ENCODE measurements at regions not wholly inside any gene's neighbourhood (a gene's known extent, or its start where the extent isn't known, plus 50 kb on each side); places are given as distances from the start of the nearest gene placed in this dataset.

DNA sequence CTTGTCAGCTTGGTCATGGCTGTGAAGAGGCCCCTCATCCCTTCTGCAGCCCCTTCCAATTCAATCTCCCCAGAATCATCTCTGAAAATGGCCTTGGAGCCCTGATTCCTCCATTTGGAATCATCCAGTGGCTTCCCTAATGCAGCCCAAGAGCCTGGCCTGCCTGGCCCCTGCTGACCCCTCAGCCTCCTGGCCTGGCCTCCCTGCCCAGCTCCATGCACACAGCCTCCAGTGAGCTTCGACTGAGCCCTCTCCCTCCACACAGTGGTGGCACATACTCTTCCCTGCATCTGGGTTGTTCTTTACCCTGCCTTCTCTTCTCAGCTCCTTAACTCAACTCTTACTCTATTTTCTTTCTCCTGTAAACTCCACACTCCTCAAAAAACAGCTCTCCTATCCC, 120.9 kb downstream of the ANKRD60 start:
- Histone ChIP-seq H3K27me3 (ENCODE audit: insufficient read depth, low read length) (no peaks in the 10 kb centered on the region), H3K9ac (ENCODE audit: low read depth, low read length) (no peak overlapping the region), H3K4me3 (ENCODE audit: low read length) (no peak overlapping the region), H3K4me1 (ENCODE audit: insufficient read depth, low read length) (no peaks in the 10 kb centered on the region), H3K9me3 (ENCODE audit: insufficient read depth, low read depth, low read length) (no peaks in the 10 kb centered on the region), H3K27ac (ENCODE audit: low read length) (no peak overlapping the region), H3K36me3 (ENCODE audit: insufficient read depth, low read depth, low read length) (no peaks in the 10 kb centered on the region)

DNA sequence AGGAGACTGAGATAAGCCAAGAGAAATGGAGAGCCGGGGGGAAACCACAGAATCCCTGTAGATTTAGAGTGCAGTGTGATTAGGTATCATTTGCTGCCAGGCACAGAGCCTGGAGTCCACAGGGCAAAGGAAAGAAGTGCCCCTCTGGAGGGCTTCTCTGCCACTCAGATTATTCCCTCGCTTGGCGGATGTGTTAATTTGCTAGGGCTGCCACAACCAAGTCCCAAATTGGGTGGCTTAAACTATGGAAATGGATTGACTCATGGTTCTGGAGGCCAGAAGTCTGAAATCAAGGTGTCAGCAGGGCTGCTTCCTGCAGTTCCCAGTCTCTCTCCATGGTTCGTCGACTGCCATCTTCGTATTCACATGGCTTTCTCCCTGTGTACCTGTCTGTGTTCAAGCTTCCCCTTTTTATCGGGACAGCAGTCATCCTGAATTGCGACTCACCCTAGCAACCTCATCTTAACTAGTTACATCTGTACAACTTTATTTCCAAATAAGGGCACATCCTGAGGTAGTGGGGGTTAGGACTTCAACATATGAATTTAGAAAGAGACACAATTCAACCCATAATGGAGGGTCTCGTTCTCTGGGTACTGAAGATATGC, 122.2 kb downstream of the ANKRD60 start:
- Histone ChIP-seq H3K4me3 (ENCODE audit: low read length) (no peak overlapping the region), H3K27me3 (ENCODE audit: insufficient read depth, low read length) (no peaks in the 10 kb centered on the region), H3K4me1 (ENCODE audit: insufficient read depth, low read length) (no peaks in the 10 kb centered on the region), H3K36me3 (ENCODE audit: insufficient read depth, low read depth, low read length) (no peaks in the 10 kb centered on the region), H3K9me3 (ENCODE audit: insufficient read depth, low read depth, low read length) (no peaks in the 10 kb centered on the region), H3K27ac (ENCODE audit: low read length) (no peak overlapping the region), H3K9ac (ENCODE audit: low read depth, low read length) (no peak overlapping the region)

DNA sequence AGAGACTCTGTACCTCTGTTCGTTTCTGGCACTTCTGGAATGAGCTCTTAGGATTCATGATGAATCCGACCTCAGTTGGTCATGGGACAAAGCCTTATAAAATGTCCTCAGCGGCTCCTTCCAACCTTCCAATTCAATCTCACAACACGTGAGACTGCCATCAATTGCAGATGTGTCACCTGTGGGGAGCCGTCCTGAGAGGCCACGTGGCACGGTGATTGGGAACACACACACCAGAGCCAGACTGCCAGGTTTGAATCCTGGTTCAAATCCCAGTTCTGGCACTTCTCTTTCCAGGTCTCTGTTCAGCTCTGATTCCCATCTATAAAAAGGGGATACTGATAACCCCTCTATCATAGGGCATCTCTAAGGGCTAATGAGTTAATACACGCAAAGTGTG, 124.5 kb downstream of the ANKRD60 start:
- H3K9me3 ChIP-seq (ENCODE audit: insufficient read depth, low read depth, low read length): no peaks in the 10 kb centered on the region
- H3K4me3 ChIP-seq (ENCODE audit: low read length): no peak overlapping the region
- no peak overlapping the region for H3K27ac ChIP-seq (ENCODE audit: low read length)
- no peak overlapping the region for H3K9ac ChIP-seq (ENCODE audit: low read depth, low read length)
- no peaks in the 10 kb centered on the region for H3K36me3 ChIP-seq (ENCODE audit: insufficient read depth, low read depth, low read length)
- H3K4me1 ChIP-seq (ENCODE audit: insufficient read depth, low read length): no peaks in the 10 kb centered on the region
- no peaks in the 10 kb centered on the region for H3K27me3 ChIP-seq (ENCODE audit: insufficient read depth, low read length)

DNA sequence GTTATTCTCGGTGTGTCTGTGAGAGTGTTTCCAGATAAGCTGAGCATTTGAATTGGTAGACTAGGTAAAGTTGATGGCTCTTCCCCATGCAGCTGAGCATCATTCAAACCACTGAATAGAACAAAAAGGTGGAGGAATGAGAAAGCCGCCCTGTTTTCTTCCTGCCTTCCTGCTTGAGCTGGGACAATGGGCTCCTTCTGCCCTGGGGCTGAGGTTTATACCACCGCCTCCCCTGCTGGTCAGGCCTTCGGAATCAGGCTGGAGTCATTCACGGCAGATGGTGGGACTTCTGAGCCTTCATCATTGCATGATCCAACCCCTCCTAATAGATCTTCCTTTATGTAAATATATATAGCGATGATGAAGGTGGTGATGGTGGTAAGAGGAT, 124.9 kb downstream of the ANKRD60 start:
- no peak overlapping the region for H3K27ac ChIP-seq (ENCODE audit: low read length)
- no peaks in the 10 kb centered on the region for H3K36me3 ChIP-seq (ENCODE audit: insufficient read depth, low read depth, low read length)
- H3K27me3 ChIP-seq (ENCODE audit: insufficient read depth, low read length): no peaks in the 10 kb centered on the region
- no peak overlapping the region for H3K9ac ChIP-seq (ENCODE audit: low read depth, low read length)
- no peaks in the 10 kb centered on the region for H3K9me3 ChIP-seq (ENCODE audit: insufficient read depth, low read depth, low read length)
- no peak overlapping the region for H3K4me3 ChIP-seq (ENCODE audit: low read length)
- no peaks in the 10 kb centered on the region for H3K4me1 ChIP-seq (ENCODE audit: insufficient read depth, low read length)

DNA sequence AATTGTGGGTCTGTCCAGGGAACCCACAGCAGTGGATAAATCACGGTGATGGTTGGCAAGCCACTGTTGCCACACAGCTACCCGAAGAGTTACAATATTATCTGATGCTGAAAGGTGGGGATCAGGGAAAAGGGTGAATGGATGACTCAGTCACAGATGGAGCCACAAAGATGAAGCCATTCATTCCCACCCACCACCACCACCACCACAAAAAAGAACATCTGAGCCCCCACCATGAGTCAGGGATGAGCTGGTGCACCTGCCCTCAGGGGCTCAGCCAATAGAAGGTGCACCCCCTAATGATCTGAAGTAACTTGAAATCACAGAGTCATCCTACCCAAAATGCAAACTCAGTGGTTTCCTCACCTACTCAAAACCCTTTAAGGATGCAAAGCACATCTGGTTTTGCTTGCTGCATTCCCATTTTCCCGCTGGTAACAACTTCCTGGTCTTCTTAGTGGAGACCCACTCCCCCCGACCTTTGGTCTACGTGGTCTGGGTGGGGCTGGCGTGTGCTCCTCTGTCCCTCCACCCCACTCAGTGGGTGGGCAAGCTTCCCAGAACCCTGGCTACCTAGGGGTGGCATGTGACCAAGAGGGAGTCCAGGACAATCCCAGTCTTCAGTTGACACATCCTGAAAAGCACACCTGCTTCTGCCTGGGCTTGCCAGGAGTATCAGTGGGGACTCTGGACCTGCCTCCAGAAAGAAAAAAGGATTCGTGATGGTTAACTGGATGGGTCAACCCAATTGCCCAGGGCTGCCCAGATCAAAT, 125.5 kb downstream of the ANKRD60 start:
- Histone ChIP-seq H3K9me3 (ENCODE audit: insufficient read depth, low read depth, low read length) (no peaks in the 10 kb centered on the region), H3K27me3 (ENCODE audit: insufficient read depth, low read length) (no peaks in the 10 kb centered on the region), H3K36me3 (ENCODE audit: insufficient read depth, low read depth, low read length) (no peaks in the 10 kb centered on the region), H3K4me3 (ENCODE audit: low read length) (no peak overlapping the region), H3K9ac (ENCODE audit: low read depth, low read length) (no peak overlapping the region), H3K4me1 (ENCODE audit: insufficient read depth, low read length) (no peaks in the 10 kb centered on the region), H3K27ac (ENCODE audit: low read length) (no peak overlapping the region)

DNA sequence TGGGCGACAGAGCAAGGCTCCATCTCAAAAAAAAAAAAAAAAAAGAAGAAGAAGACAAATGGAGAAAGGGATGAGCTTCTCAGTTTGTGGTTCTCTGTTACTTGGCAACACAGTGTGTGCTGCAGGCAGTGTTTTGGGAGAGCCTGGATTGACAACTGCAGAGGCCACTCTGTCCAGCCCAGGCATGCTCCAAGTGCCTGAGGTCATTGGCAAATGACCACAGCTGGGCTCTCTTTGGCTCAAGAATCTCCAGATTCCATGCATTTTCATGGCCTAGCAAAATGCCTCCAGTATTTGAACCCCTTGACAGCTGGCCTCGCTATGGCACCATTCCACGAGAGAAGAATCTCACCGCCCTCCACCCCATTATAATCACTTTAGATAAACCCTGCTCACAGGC, 126.2 kb downstream of the ANKRD60 start:
- Histone ChIP-seq H3K9me3 (ENCODE audit: insufficient read depth, low read depth, low read length) (no peaks in the 10 kb centered on the region), H3K27ac (ENCODE audit: low read length) (no peak overlapping the region), H3K36me3 (ENCODE audit: insufficient read depth, low read depth, low read length) (no peaks in the 10 kb centered on the region), H3K4me1 (ENCODE audit: insufficient read depth, low read length) (no peaks in the 10 kb centered on the region), H3K4me3 (ENCODE audit: low read length) (no peak overlapping the region), H3K9ac (ENCODE audit: low read depth, low read length) (no peak overlapping the region), H3K27me3 (ENCODE audit: insufficient read depth, low read length) (no peaks in the 10 kb centered on the region)

DNA sequence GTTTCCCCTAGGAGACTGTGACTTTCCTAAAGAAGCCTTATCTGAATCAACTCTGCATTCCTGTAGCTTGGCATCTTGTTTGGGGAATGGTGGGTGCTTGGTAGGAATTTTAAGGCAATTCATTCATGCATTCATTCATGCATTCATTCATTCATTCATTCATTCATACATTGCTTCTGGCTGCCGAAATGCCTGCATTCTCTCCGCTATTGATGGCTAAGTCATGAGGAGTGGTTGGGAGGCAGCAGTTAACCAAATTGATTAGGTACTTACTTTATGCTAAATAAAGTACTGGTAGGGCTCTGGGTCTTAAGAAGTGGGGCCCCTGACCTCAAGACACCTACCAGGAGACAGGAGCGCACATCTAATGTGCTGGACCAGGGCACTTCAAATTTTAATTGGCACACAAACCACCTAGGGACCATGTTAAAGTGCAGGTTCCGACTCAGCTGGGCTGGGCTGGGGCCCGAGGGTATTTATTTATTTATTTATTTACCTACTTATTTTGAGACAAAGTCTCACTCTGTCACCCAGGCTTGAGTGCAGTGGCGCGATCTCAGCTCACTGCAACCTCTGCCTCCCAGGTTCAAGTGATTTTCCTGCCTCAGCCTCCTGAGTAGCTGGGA, 127.6 kb downstream of the ANKRD60 start:
- no peaks in the 10 kb centered on the region for H3K27me3 ChIP-seq (ENCODE audit: insufficient read depth, low read length)

DNA sequence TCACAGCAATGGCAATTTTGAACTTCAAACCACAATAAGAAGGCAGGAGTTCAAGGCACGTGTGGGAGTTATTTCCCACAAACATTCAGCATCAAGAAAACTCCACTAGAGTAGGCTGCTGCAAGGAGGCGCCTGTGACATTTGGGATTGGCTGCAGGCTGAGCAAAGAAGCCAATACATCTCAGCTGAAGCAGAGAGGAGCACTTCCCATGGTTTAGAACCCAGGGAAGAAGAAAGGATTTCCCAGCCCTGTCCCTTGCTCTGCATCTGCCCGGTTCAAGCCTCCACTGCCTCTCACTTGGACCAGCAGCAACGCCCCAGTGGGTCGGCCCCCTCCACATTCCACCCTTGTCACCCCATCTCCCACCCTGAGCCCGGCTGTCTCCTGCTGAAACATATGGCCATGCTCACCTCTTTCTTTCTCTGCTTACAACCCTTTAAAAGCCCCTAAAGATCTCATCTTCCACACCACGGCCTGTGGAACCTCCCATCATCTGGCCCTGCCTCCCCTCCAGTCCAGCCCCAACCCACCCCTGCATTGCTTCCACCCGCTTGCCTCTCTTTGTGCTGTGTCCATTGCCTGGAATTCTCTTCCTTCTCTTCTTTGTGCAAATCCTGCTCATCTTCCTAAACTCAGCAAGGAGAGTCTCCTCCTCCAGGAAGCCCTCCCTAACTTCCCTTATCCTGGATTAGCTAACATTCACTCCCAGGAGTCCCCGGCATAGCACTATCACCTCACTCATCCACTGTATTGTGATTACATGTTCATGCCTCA, 128.3 kb downstream of the ANKRD60 start:
- Histone ChIP-seq H3K4me3 (ENCODE audit: low read length) (no peak overlapping the region), H3K36me3 (ENCODE audit: insufficient read depth, low read depth, low read length) (no peaks in the 10 kb centered on the region), H3K9me3 (ENCODE audit: insufficient read depth, low read depth, low read length) (no peaks in the 10 kb centered on the region), H3K27ac (ENCODE audit: low read length) (no peak overlapping the region), H3K4me1 (ENCODE audit: insufficient read depth, low read length) (no peaks in the 10 kb centered on the region), H3K27me3 (ENCODE audit: insufficient read depth, low read length) (no peaks in the 10 kb centered on the region), H3K9ac (ENCODE audit: low read depth, low read length) (no peak overlapping the region)

More for the DNA sequence above, 127.6 kb downstream of the ANKRD60 start:
- no peaks in the 10 kb centered on the region for H3K4me1 ChIP-seq (ENCODE audit: insufficient read depth, low read length)
- no peak overlapping the region for H3K9ac ChIP-seq (ENCODE audit: low read depth, low read length)
- H3K36me3 ChIP-seq (ENCODE audit: insufficient read depth, low read depth, low read length): no peaks in the 10 kb centered on the region
- no peaks in the 10 kb centered on the region for H3K9me3 ChIP-seq (ENCODE audit: insufficient read depth, low read depth, low read length)
- no peak overlapping the region for H3K27ac ChIP-seq (ENCODE audit: low read length)
- H3K4me3 ChIP-seq (ENCODE audit: low read length): no peak overlapping the region

DNA sequence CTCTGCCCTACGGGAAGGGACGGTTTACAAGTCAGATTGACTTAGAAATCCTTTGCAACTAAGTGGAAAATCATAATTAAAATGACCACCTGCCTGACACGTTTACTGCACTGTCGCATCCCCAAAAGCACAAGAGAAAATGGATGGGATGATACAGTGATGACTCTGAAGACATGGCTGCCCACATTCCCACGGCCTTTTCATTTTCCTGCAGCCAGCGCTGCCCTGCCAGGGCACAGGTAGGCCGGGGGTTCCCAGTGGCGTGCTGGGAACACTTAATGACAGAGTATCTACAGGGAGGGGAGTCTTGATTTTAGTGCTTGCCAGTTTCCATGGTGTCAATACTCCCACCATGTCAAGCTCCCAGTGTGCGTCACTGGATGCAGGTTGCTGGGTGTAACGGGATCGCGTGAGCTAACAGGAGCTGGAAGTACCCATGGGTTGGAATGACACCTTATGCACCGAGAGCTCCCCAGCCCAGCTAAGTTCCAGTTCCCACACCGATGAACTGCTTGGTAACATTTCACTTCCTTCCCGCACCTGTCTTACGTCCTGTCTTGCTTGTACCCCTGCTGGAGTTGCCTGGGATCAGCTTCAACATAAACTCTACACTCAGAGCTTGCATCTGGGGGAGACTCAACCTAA, 129.0 kb downstream of the ANKRD60 start:
- Histone ChIP-seq H3K9me3 (ENCODE audit: insufficient read depth, low read depth, low read length) (no peaks in the 10 kb centered on the region), H3K27me3 (ENCODE audit: insufficient read depth, low read length) (no peaks in the 10 kb centered on the region), H3K36me3 (ENCODE audit: insufficient read depth, low read depth, low read length) (no peaks in the 10 kb centered on the region), H3K27ac (ENCODE audit: low read length) (no peak overlapping the region), H3K4me3 (ENCODE audit: low read length) (no peak overlapping the region), H3K9ac (ENCODE audit: low read depth, low read length) (no peak overlapping the region), H3K4me1 (ENCODE audit: insufficient read depth, low read length) (no peaks in the 10 kb centered on the region)

DNA sequence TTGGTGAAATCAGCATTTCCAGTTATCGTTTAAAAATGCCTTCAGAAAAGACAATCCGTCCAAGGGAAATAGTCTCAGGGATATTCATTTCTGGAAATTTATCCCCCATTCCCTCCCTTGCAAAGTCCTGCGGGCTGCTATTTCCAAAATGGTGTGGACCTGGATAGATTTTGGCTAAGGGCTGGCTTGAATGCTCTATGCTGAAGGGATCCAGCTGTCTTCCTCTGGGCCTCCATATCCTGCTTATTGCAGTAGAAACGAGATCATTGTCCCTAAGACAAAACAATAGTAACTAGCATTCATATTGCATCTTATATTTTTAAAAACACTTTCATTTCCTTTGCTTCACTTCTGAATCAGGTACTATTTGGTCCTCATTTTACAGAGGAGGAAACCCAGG, 129.9 kb downstream of the ANKRD60 start:
- Histone ChIP-seq H3K27ac (ENCODE audit: low read length) (no peak overlapping the region), H3K9ac (ENCODE audit: low read depth, low read length) (no peak overlapping the region), H3K9me3 (ENCODE audit: insufficient read depth, low read depth, low read length) (no peaks in the 10 kb centered on the region), H3K4me3 (ENCODE audit: low read length) (no peak overlapping the region), H3K36me3 (ENCODE audit: insufficient read depth, low read depth, low read length) (no peaks in the 10 kb centered on the region), H3K27me3 (ENCODE audit: insufficient read depth, low read length) (no peaks in the 10 kb centered on the region), H3K4me1 (ENCODE audit: insufficient read depth, low read length) (no peaks in the 10 kb centered on the region)

DNA sequence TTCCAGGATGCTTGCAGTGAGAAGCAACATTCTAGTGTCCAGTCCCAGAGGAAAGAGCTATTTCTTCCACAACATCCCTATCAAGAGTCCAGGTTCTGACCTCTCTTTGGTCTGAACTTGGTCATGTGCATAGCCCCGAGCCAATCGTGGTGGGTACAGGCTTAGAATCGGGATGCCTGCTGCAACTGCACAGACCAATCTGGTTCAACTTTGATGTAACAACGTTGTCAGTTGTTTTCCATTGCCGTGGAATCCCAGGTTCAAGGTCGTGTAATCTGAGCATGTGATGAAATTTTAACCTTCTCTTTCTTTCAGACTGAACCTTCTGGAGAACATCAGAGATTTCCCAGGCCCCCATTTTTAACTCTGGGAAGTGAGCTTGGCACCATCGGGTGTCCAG, 130.5 kb downstream of the ANKRD60 start:
- H3K4me3 ChIP-seq (ENCODE audit: low read length): no peak overlapping the region
- H3K9me3 ChIP-seq (ENCODE audit: insufficient read depth, low read depth, low read length): no peaks in the 10 kb centered on the region
- H3K36me3 ChIP-seq (ENCODE audit: insufficient read depth, low read depth, low read length): no peaks in the 10 kb centered on the region
- no peak overlapping the region for H3K9ac ChIP-seq (ENCODE audit: low read depth, low read length)
- H3K27me3 ChIP-seq (ENCODE audit: insufficient read depth, low read length): no peaks in the 10 kb centered on the region
- H3K27ac ChIP-seq (ENCODE audit: low read length): no peak overlapping the region
- no peaks in the 10 kb centered on the region for H3K4me1 ChIP-seq (ENCODE audit: insufficient read depth, low read length)

All from iPS-20b (cell line).